GM12878 (cell line): ENCODE measurements at regions not wholly inside any gene's neighbourhood (a gene's known extent, or its start where the extent isn't known, plus 50 kb on each side); places are given as distances from the start of the nearest gene placed in this dataset.

ENCODE experiments used
- E2F4 ChIP-seq: IDR thresholded peaks from 2 replicates; pipeline ENCODE4 v1.6.1; 2012; ENCODE audit warnings: low read depth, low read length, improper control_type of control experiment
- GABPA ChIP-seq: IDR thresholded peaks from 2 replicates; pipeline ENCODE4 v1.6.1; 2014; ENCODE audit warnings: antibody characterized with exemption, low read depth, mild to moderate bottlenecking, inconsistent platforms
- NFYB ChIP-seq: IDR thresholded peaks from 2 replicates; pipeline ENCODE4 v1.6.1; 2011; ENCODE audit warnings: low read depth, mild to moderate bottlenecking, low read length, improper control_type of control experiment, moderate library complexity; ENCODE audit not compliant: insufficient read depth
- NKRF ChIP-seq: fragments of 450-650 bp; conservative IDR thresholded peaks from 2 replicates; pipeline ENCODE4 v1.6.1; 2017; ENCODE audit warnings: mild to moderate bottlenecking, moderate library complexity
- PAX8 ChIP-seq: fragments of 450-650 bp; IDR thresholded peaks from 2 replicates; pipeline ENCODE4 v1.6.1; 2017; ENCODE audit warnings: mild to moderate bottlenecking, moderate library complexity
- REST ChIP-seq: IDR thresholded peaks from 2 replicates; pipeline ENCODE4 v1.6.1; 2012; ENCODE audit warnings: mild to moderate bottlenecking, low read depth, low read length

GRCh38 chr10:123570051-123570897 is 95.9 kb upstream of the GPR26 start (continued):
- TF ChIP-seq REST (no peak), E2F4 (no peak), NFYB (no peak), GABPA (no peak), NKRF (no peak), PAX8 (no peak)
